ENCODE measurements at regions not wholly inside any gene's neighbourhood (a gene's known extent, or its start where the extent isn't known, plus 50 kb on each side); places are given as distances from the start of the nearest gene placed in this dataset.

DNA sequence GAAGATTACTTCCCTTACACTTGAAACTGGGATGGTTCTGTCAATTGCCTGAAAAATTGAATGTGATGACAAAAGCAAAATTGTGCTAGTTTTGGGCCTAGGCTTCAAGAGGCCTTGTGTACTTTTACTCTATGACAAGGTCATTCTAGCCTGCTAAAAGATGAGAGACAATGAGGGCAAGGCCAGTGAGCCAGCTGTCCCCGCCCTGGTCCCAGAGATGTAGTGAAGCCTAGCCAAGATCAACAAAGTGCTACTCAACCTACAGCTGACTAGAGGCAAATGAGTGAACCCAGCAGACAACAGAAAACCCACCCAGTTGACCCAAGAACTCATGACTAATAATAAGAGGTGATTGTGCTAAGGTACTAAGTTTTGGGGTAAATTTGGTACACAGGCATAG, 248.7 kb downstream of the IL15 start (continued):
- no peak for TF ChIP-seq CEBPG (CRISPR knock-in tag; IDR thresholded peaks at IDR 0.05)
- no peak for TF ChIP-seq CEBPG (tag; conservative IDR thresholded peaks at IDR 0.05 in 1 of 2, IDR thresholded peaks at IDR 0.05 in 1 of 2)

GRCh38 chr4:141890279-141890678, 253.9 kb downstream of the IL15 start:
- Histone ChIP-seq H3K9me3 (replicated peaks; ENCODE audit: control insufficient read depth, insufficient read depth, low read depth, low read length) (no peaks in the 10 kb centered on the region; the same call in 1 of the 2 replicates), H2AFZ (ENCODE audit: low read depth, low read length) (peak overlapping the region; percentile 39; the same call in 1 of the 2 replicates), H4K20me1 (replicated peaks; ENCODE audit: control insufficient read depth, insufficient read depth, low read length) (no peaks in the 10 kb centered on the region), H3K4me3 (no peak overlapping the region), H3K4me1 (replicated peaks in 1 of 2; ENCODE audit: control insufficient read depth in 2 of 2, insufficient read depth in 2 of 2, low read length in 2 of 2) (no peaks in the 10 kb centered on the region), H3K9me1 (ENCODE audit: control insufficient read depth, insufficient read depth, low read length) (no peaks in the 10 kb centered on the region), H3K4me2 (ENCODE audit: insufficient read depth, low read length) (0 out of 2 replicates have a peak overlapping the region, but pooled peaks have one; percentile 0), H3K27me3 (ENCODE audit: control insufficient read depth in 2 of 2, insufficient read depth in 2 of 2, low read length in 2 of 2) (no peaks in the 10 kb centered on the region), H3K79me2 (ENCODE audit: control insufficient read depth, insufficient read depth, low read length) (no peaks in the 10 kb centered on the region), H3K27ac (ENCODE audit: extremely low read depth, low read depth, low read length) (no peak overlapping the region; the same call in 2 of the 3 replicates), H3K36me3 (ENCODE audit: control insufficient read depth, insufficient read depth, low read length) (no peaks in the 10 kb centered on the region), H3K9ac (ENCODE audit: insufficient read depth in 1 of 2, low read depth in 2 of 2, low read length in 2 of 2) (no peak overlapping the region)
- ChIA-PET CTCF (ENCODE audit: low intra/inter-chr PET ratio) (no interaction called here), POLR2A (interaction anchor here (1.2 kb wide), 1 partner anchor 75 kb away, joined by 3 read pairs; no protein-coding TSS in a partner anchor)
- FAIRE-seq (no peak), ATAC-seq (peak; percentile 84), DNase-seq (ENCODE audit: extremely low read depth in 1 of 4, low spot score in 3 of 4) (peak in 2 of 4 experiments; percentile 50 to 68)
- intact Hi-C loops (cut with micrococcal nuclease), result no loop called here
- in situ Hi-C loops (cut with MboI), result no loop called here
- WGBS (ENCODE audit: insufficient coverage, low coverage, missing lambda C conversion rate), result 0% methylated on average over 1 of the region's 1 CpG
- no TSS peak for BruUV-seq (replicated peaks)
- TF ChIP-seq ZNF124 (CRISPR knock-in tag; IDR thresholded peaks at IDR 0.05) (no peak), ZC3H4 (CRISPR knock-in tag; IDR thresholded peaks at IDR 0.05; ENCODE audit: borderline replicate concordance) (no peak), PCBP1 (IDR thresholded peaks at IDR 0.05; ENCODE audit: low read depth, low read length, poor library complexity, severe bottlenecking) (no peak), ELF4 (CRISPR knock-in tag; IDR thresholded peaks at IDR 0.05) (no peak), EP300 (IDR thresholded peaks at IDR 0.05; ENCODE audit: low read length) (peak; percentile 27; the same call in 1 of the 2 replicates), ADNP (tag; IDR thresholded peaks at IDR 0.05) (0 out of 2 replicates have a peak, but pooled peaks have one; percentile 28), CBX8 (IDR thresholded peaks at IDR 0.05; ENCODE audit: borderline replicate concordance, extremely low read depth, low read depth, low read length, poor library complexity, severe bottlenecking) (no peak), ZNF431 (CRISPR knock-in tag; IDR thresholded peaks at IDR 0.05) (no peak), ARID1B (IDR thresholded peaks at IDR 0.05) (peak; percentile 66; the same call in 1 of the 2 replicates), HOXB6 (CRISPR knock-in tag; IDR thresholded peaks at IDR 0.05; ENCODE audit: borderline replicate concordance) (no peak), HLTF (IDR thresholded peaks at IDR 0.05) (no peak)
- TF ChIP-seq, protein P1, sequence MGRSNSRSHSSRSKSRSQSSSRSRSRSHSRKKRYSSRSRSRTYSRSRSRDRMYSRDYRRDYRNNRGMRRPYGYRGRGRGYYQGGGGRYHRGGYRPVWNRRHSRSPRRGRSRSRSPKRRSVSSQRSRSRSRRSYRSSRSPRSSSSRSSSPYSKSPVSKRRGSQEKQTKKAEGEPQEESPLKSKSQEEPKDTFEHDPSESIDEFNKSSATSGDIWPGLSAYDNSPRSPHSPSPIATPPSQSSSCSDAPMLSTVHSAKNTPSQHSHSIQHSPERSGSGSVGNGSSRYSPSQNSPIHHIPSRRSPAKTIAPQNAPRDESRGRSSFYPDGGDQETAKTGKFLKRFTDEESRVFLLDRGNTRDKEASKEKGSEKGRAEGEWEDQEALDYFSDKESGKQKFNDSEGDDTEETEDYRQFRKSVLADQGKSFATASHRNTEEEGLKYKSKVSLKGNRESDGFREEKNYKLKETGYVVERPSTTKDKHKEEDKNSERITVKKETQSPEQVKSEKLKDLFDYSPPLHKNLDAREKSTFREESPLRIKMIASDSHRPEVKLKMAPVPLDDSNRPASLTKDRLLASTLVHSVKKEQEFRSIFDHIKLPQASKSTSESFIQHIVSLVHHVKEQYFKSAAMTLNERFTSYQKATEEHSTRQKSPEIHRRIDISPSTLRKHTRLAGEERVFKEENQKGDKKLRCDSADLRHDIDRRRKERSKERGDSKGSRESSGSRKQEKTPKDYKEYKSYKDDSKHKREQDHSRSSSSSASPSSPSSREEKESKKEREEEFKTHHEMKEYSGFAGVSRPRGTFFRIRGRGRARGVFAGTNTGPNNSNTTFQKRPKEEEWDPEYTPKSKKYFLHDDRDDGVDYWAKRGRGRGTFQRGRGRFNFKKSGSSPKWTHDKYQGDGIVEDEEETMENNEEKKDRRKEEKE (IDR thresholded peaks at IDR 0.05; ENCODE audit: borderline replicate concordance in 1 of 2, control insufficient read depth in 1 of 2, low read depth in 2 of 2, low read length in 1 of 2), result no peak
- TF ChIP-seq, protein P2, sequence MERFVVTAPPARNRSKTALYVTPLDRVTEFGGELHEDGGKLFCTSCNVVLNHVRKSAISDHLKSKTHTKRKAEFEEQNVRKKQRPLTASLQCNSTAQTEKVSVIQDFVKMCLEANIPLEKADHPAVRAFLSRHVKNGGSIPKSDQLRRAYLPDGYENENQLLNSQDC (CRISPR knock-in tag; IDR thresholded peaks at IDR 0.05), result no peak
- TF ChIP-seq, protein P3, sequence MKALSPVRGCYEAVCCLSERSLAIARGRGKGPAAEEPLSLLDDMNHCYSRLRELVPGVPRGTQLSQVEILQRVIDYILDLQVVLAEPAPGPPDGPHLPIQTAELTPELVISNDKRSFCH (CRISPR knock-in tag; IDR thresholded peaks at IDR 0.05), result no peak
- TF ChIP-seq, protein P3 (tag; IDR thresholded peaks at IDR 0.05), result peak; percentile 54; the same call in 1 of the 2 replicates

Measured in K562 (cell line).